Natural killer cell (primary cell): ENCODE measurements at regions not wholly inside any gene's neighbourhood (a gene's known extent, or its start where the extent isn't known, plus 50 kb on each side); places are given as distances from the start of the nearest gene placed in this dataset.

Source experiments
- ATAC-seq, 3 donors: fragments of 150-1000 bp in 2 of 3; fragments of 200-7000 bp in 1 of 3; cut with Tn5 transposase; 1 replicate in 1 of 3; 2 replicates in 2 of 3; pipeline ENCODE4 v1.10.0; 2021; ENCODE audit warnings: mild to moderate bottlenecking in 2 of 3, moderate library complexity in 2 of 3
- DNase-seq, 2 donors: peaks; one replicate each; pipeline versions ENCODE4 v3.0.0 to v3.0.0-alpha.2; 2013 to 2021; ENCODE audit warnings: mixed read lengths in 1 of 2
- H3K27ac ChIP-seq: one replicate; pipeline ENCODE4 v1.5.1; 2013; ENCODE audit warnings: mild to moderate bottlenecking, low read length
- H3K27me3 ChIP-seq: one replicate; pipeline ENCODE4 v1.6.1; 2013; ENCODE audit warnings: low read length; ENCODE audit not compliant: control insufficient read depth, insufficient read depth
- H3K36me3 ChIP-seq: one replicate; pipeline ENCODE4 v1.6.1; 2013; ENCODE audit warnings: low read length; ENCODE audit not compliant: control insufficient read depth, insufficient read depth
- H3K4me1 ChIP-seq: one replicate; pipeline ENCODE4 v1.6.1; 2013; ENCODE audit warnings: low read length; ENCODE audit not compliant: control insufficient read depth, insufficient read depth
- H3K4me3 ChIP-seq: one replicate; pipeline ENCODE4 v1.5.1; 2013; ENCODE audit warnings: low read length
- H3K9me3 ChIP-seq: one replicate; pipeline ENCODE4 v1.6.1; 2013; ENCODE audit warnings: low read length; ENCODE audit not compliant: control insufficient read depth, insufficient read depth
- H3K27ac Mint-ChIP-seq, 2 donors: one replicate each; pipeline ENCODE4 v1.8.0; 2022; ENCODE audit warnings: mild to moderate bottlenecking in 2 of 2, mixed read lengths in 2 of 2, moderate library complexity in 1 of 2
- H3K27me3 Mint-ChIP-seq, 2 donors: one replicate each; pipeline ENCODE4 v1.8.0; 2022; ENCODE audit warnings: low read depth in 2 of 2, mixed read lengths in 2 of 2
- H3K36me3 Mint-ChIP-seq: one replicate; pipeline ENCODE4 v1.8.0; 2022; ENCODE audit warnings: mixed read lengths
- H3K4me1 Mint-ChIP-seq, 2 donors: one replicate each; pipeline ENCODE4 v1.8.0; 2022; ENCODE audit warnings: mixed read lengths in 2 of 2
- H3K4me3 Mint-ChIP-seq: one replicate; pipeline ENCODE4 v1.8.0; 2022; ENCODE audit warnings: mild to moderate bottlenecking, moderate library complexity, mixed read lengths
- H3K9me3 Mint-ChIP-seq, 2 donors: one replicate each; pipeline ENCODE4 v1.8.0; 2022; ENCODE audit warnings: mixed read lengths in 2 of 2
- WGBS: methylation state at CpG from one replicate; pipeline ENCODE4 v1.1.7; 2013; ENCODE audit warnings: missing lambda C conversion rate; ENCODE audit not compliant: insufficient coverage; 5-methylcytosine and 5-hydroxymethylcytosine counted together
- intact Hi-C: fragments of 100-400 bp; cut with micrococcal nuclease; formaldehyde crosslinking; loops from one replicate; pipeline ENCODE4 v1.14.2; 2022
- TF ChIP-seq, protein P1 (sequence below): fragments of 200-600 bp; IDR thresholded peaks from one replicate; pipeline ENCODE4 v1.8.0; 2022; ENCODE audit warnings: antibody characterized with exemption

DNA sequence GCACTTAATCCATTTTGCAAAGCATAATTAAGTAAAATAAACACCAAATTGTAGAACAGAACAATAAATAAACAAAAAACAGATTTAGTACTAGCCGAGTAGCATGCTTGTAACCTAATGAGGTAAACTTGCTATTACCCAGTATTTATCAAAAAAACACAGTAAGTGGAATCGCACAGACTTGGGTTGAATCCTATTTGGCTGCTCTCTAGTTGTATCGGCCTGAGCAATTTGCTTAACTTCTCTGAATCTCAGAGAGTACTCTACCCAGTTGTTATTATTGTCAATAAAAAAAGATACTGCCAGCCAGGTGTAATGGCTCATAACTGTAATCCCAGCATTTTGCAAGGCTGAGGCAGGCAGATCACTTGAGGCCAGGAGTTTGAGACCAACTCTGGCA is 664.3 kb downstream of the ADGRL2 start:
- Histone ChIP-seq H3K27me3 (no peaks in the 10 kb centered on the region), H3K4me3 (no peak overlapping the region), H3K9me3 (no peaks in the 10 kb centered on the region), H3K36me3 (no peaks in the 10 kb centered on the region), H3K4me1 (peaks cover 6% of the 10 kb centered on the region), H3K27ac (no peak overlapping the region)
- H3K4me1 Mint-ChIP-seq = peaks cover 0 to 5% of the 10 kb centered on the region in 2 donors
- no peak for ATAC-seq
- H3K27me3 Mint-ChIP-seq = no peaks in the 10 kb centered on the region
- DNase-seq = no peak
- TF ChIP-seq, protein P1, sequence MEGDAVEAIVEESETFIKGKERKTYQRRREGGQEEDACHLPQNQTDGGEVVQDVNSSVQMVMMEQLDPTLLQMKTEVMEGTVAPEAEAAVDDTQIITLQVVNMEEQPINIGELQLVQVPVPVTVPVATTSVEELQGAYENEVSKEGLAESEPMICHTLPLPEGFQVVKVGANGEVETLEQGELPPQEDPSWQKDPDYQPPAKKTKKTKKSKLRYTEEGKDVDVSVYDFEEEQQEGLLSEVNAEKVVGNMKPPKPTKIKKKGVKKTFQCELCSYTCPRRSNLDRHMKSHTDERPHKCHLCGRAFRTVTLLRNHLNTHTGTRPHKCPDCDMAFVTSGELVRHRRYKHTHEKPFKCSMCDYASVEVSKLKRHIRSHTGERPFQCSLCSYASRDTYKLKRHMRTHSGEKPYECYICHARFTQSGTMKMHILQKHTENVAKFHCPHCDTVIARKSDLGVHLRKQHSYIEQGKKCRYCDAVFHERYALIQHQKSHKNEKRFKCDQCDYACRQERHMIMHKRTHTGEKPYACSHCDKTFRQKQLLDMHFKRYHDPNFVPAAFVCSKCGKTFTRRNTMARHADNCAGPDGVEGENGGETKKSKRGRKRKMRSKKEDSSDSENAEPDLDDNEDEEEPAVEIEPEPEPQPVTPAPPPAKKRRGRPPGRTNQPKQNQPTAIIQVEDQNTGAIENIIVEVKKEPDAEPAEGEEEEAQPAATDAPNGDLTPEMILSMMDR = no peak
- H3K36me3 Mint-ChIP-seq = no peaks in the 10 kb centered on the region
- peaks cover 2 to 11% of the 10 kb centered on the region in 2 donors for H3K9me3 Mint-ChIP-seq
- H3K27ac Mint-ChIP-seq = no peak overlapping the region
- intact Hi-C loops = no loop called here
- H3K4me3 Mint-ChIP-seq = no peak overlapping the region
- 85% methylated on average over 3 of the region's 3 CpGs for WGBS

DNA sequence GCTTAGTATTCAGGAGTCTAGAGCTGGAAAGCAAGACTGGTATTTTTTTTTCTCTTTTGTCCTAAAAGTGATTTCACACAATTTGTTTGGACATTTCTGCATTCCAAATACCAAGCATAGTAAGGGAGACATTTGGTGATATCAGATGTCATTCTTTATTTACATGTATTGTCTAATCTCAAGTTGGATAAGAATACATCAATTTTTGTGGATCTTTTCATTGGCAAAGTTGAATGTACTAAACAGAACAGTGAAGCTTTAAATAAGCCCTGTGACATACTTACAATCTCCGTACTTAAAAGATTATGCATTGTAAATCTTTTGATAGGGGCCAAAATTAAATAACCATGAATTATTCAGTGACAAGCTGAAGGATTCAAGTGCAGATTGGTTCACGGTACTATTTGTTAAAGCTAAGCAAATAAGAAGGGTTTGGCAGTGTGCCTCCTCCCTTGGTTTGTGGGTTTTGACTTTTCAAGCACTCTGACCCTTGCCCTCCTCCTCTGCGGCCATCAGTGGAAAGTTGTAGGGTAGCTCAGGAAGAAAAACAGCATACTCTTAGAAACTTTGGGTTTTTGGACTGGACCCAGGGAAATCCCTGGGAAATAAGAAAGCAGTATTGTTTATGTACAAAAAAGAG is 663.7 kb downstream of the ADGRL2 start:
- Mint-ChIP-seq H3K9me3 (peaks cover 2 to 11% of the 10 kb centered on the region in 2 donors), H3K4me1 (peaks cover 0 to 5% of the 10 kb centered on the region in 2 donors), H3K36me3 (no peaks in the 10 kb centered on the region), H3K27ac (no peak overlapping the region), H3K27me3 (no peaks in the 10 kb centered on the region), H3K4me3 (no peak overlapping the region)
- Histone ChIP-seq H3K4me3 (no peak overlapping the region), H3K4me1 (peaks cover 6% of the 10 kb centered on the region), H3K36me3 (no peaks in the 10 kb centered on the region), H3K27ac (no peak overlapping the region), H3K27me3 (no peaks in the 10 kb centered on the region), H3K9me3 (no peaks in the 10 kb centered on the region)
- TF ChIP-seq, protein P1 = no peak
- 45% methylated on average over 2 of the region's 3 CpGs for WGBS
- DNase-seq = no peak
- no peak for ATAC-seq
- intact Hi-C loops = no loop called here

DNA sequence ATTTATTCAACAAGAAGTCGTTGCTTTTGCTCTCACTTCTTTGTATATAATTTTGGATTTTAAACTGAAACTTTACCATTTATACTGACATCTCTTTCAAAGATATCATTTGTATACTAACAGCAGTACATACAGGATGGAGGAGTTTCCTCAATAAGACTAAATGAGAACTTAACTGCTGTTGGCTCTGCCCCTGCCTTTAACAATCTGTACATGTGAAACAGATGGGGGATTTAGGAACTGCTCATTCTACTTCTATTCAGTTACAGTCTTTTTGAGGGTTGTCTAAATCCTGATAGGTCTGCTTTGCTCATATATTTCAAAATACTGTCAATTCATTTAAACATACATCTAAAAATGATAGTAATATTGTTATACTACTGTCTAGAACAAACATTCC is 663.2 kb downstream of the ADGRL2 start:
- WGBS = no CpG with 5 or more reads among the region's 1 CpG
- TF ChIP-seq, protein P1 = no peak
- Mint-ChIP-seq H3K27ac (no peak overlapping the region), H3K9me3 (peaks cover 2 to 11% of the 10 kb centered on the region in 2 donors), H3K36me3 (no peaks in the 10 kb centered on the region), H3K27me3 (no peaks in the 10 kb centered on the region), H3K4me3 (no peak overlapping the region), H3K4me1 (peaks cover 0 to 5% of the 10 kb centered on the region in 2 donors)
- intact Hi-C loops = no loop called here
- DNase-seq = no peak
- Histone ChIP-seq H3K4me1 (peaks cover 6% of the 10 kb centered on the region), H3K36me3 (no peaks in the 10 kb centered on the region), H3K27ac (no peak overlapping the region), H3K27me3 (no peaks in the 10 kb centered on the region), H3K4me3 (no peak overlapping the region), H3K9me3 (no peaks in the 10 kb centered on the region)
- ATAC-seq = no peak

DNA sequence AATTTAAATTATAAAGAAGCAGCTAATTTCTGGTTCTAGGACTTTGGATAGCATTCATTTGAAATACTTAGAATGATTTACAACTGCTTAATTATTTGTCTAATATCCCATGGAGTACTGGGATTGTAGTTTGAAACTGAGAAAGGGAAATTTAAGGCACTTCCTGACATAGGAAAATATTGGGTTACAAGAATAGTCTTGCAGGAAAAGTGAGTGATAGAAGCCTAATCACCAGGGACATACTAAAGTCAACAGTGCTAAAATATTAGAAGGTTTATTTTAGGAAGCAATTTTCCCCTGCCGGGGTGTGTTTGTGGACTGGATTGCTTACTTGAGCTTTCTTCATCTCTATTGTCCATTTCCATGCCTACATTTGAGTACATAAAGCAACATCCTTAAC is 661.6 kb downstream of the ADGRL2 start:
- WGBS = 100% methylated on average over 1 of the region's 1 CpG

More for the DNA sequence above, 661.6 kb downstream of the ADGRL2 start:
- Histone ChIP-seq H3K36me3 (no peaks in the 10 kb centered on the region), H3K4me1 (peaks cover 6% of the 10 kb centered on the region), H3K27ac (no peak overlapping the region), H3K9me3 (no peaks in the 10 kb centered on the region), H3K4me3 (no peak overlapping the region), H3K27me3 (no peaks in the 10 kb centered on the region)
- no peak overlapping the region for H3K27ac Mint-ChIP-seq
- TF ChIP-seq, protein P1 = no peak
- H3K9me3 Mint-ChIP-seq = peaks cover 2 to 11% of the 10 kb centered on the region in 2 donors
- H3K36me3 Mint-ChIP-seq = no peaks in the 10 kb centered on the region
- no peak for DNase-seq
- no peak for ATAC-seq
- H3K4me3 Mint-ChIP-seq = no peak overlapping the region
- peaks cover 0 to 5% of the 10 kb centered on the region in 2 donors for H3K4me1 Mint-ChIP-seq
- H3K27me3 Mint-ChIP-seq = no peaks in the 10 kb centered on the region
- intact Hi-C loops = no loop called here
